Progenitor cell of endocrine pancreas (in vitro differentiated cells): ENCODE measurements at regions not wholly inside any gene's neighbourhood (a gene's known extent, or its start where the extent isn't known, plus 50 kb on each side); places are given as distances from the start of the nearest gene placed in this dataset.

Source experiments
- DNase-seq: peaks from one replicate; pipeline ENCODE4 v3.0.0; 2021; ENCODE audit warnings: low spot score; ENCODE audit not compliant: unreplicated experiment
- H3K27ac Mint-ChIP-seq: 2 replicates; pipeline ENCODE4 v1.8.0; 2021; ENCODE audit warnings: mild to moderate bottlenecking, moderate library complexity, mixed read lengths
- H3K27me3 Mint-ChIP-seq: 2 replicates; pipeline ENCODE4 v1.8.0; 2021; ENCODE audit warnings: mixed read lengths
- H3K36me3 Mint-ChIP-seq: 2 replicates; pipeline ENCODE4 v1.8.0; 2022; ENCODE audit warnings: mixed read lengths; ENCODE audit not compliant: insufficient read depth
- H3K4me1 Mint-ChIP-seq: 2 replicates; pipeline ENCODE4 v1.8.0; 2021; ENCODE audit warnings: low read depth, mixed read lengths
- H3K4me3 Mint-ChIP-seq: 2 replicates; pipeline ENCODE4 v1.8.0; 2021; ENCODE audit warnings: low read depth, mild to moderate bottlenecking, moderate library complexity, mixed read lengths
- H3K9me3 Mint-ChIP-seq: 2 replicates; pipeline ENCODE4 v1.8.0; 2021; ENCODE audit warnings: low read depth, mixed read lengths
- CTCF ChIP-seq: fragments of 200-600 bp; sonication (generic); IDR thresholded peaks from one replicate; pipeline ENCODE4 v1.5.0; 2021; ENCODE audit warnings: antibody characterized with exemption, mild to moderate bottlenecking; ENCODE audit not compliant: unreplicated experiment

GRCh38 chr6:66396549-66396948 lies 689.5 kb upstream of the EYS start:
- H3K4me3 Mint-ChIP-seq: no peak overlapping the region
- TF ChIP-seq CTCF: no peak
- H3K9me3 Mint-ChIP-seq: no peaks in the 10 kb centered on the region
- no peaks in the 10 kb centered on the region for H3K4me1 Mint-ChIP-seq
- no peak for DNase-seq
- H3K36me3 Mint-ChIP-seq: no peaks in the 10 kb centered on the region
- no peak overlapping the region for H3K27ac Mint-ChIP-seq
- H3K27me3 Mint-ChIP-seq: no peaks in the 10 kb centered on the region

GRCh38 chr6:66396145-66396544 lies 689.1 kb upstream of the EYS start:
- H3K4me3 Mint-ChIP-seq: no peak overlapping the region

GRCh38 chr6:66390393-66390792 lies 683.4 kb upstream of the EYS start:
- no peak overlapping the region for H3K4me3 Mint-ChIP-seq
- H3K9me3 Mint-ChIP-seq: no peaks in the 10 kb centered on the region
- H3K36me3 Mint-ChIP-seq: no peaks in the 10 kb centered on the region
- TF ChIP-seq CTCF: no peak
- no peaks in the 10 kb centered on the region for H3K27me3 Mint-ChIP-seq
- no peak overlapping the region for H3K27ac Mint-ChIP-seq
- DNase-seq: no peak
- H3K4me1 Mint-ChIP-seq: no peaks in the 10 kb centered on the region

More at GRCh38 chr6:66396145-66396544, 689.1 kb upstream of the EYS start:
- DNase-seq: no peak
- H3K4me1 Mint-ChIP-seq: no peaks in the 10 kb centered on the region
- H3K27me3 Mint-ChIP-seq: no peaks in the 10 kb centered on the region
- H3K27ac Mint-ChIP-seq: no peak overlapping the region
- no peak for TF ChIP-seq CTCF
- H3K9me3 Mint-ChIP-seq: no peaks in the 10 kb centered on the region
- no peaks in the 10 kb centered on the region for H3K36me3 Mint-ChIP-seq

- Mint-ChIP-seq H3K27ac (no peak overlapping the region), H3K9me3 (no peaks in the 10 kb centered on the region), H3K4me1 (peaks cover 10% of the 10 kb centered on the region), H3K4me3 (no peak overlapping the region), H3K27me3 (peaks cover 7% of the 10 kb centered on the region), H3K36me3 (no peaks in the 10 kb centered on the region)
- no peak for TF ChIP-seq CTCF
- DNase-seq: no peak
These were observed 669.0 kb upstream of the EYS start for GRCh38 chr6:66376001-66376400.

- Mint-ChIP-seq H3K36me3 (no peaks in the 10 kb centered on the region), H3K27me3 (no peaks in the 10 kb centered on the region), H3K9me3 (peaks cover 10% of the 10 kb centered on the region), H3K27ac (no peak overlapping the region), H3K4me3 (no peak overlapping the region), H3K4me1 (no peaks in the 10 kb centered on the region)
- no peak for DNase-seq
- TF ChIP-seq CTCF: no peak
These were observed 662.4 kb upstream of the EYS start for GRCh38 chr6:66369407-66369806.
